ENCODE measurements at regions not wholly inside any gene's neighbourhood (a gene's known extent, or its start where the extent isn't known, plus 50 kb on each side); places are given as distances from the start of the nearest gene placed in this dataset.

DNA sequence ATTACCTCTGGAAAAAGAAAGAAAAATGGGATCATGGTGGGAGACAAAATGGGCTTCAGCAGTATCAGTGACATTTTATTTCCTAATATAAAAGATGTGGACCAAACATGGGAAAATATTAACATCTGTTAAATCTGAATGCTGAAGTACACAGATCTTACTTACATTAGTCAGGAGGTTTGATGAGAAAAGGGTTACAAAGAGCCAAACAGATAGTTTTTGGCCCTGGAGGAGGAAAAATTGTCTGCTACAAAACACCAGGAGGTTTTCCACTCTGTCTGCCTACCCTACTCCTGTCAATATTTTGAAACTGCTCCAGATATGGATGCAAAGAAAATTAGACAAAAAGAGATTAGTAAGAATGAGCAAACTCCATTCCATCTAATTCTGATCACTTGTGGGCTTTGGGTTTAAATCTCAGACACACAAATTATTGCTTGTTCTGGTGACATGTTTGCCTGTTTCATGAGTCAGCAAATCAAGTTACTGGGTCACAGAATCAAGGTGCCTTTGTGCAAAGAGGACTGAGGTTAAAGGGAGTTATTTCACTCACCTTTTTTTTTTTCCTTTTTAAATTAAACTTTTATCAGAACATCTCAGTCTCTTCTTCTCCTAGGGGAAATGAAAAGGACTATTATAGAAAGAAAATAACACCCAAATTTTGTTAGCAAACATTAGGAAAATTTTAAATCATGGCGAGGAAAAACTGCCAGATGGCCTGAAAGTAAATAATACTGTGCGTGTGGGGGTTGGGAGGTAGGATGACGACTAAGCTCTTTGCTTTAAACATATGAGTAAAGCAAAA, 87.0 kb upstream of the SPATS2L start:
- TF ChIP-seq, protein P1, sequence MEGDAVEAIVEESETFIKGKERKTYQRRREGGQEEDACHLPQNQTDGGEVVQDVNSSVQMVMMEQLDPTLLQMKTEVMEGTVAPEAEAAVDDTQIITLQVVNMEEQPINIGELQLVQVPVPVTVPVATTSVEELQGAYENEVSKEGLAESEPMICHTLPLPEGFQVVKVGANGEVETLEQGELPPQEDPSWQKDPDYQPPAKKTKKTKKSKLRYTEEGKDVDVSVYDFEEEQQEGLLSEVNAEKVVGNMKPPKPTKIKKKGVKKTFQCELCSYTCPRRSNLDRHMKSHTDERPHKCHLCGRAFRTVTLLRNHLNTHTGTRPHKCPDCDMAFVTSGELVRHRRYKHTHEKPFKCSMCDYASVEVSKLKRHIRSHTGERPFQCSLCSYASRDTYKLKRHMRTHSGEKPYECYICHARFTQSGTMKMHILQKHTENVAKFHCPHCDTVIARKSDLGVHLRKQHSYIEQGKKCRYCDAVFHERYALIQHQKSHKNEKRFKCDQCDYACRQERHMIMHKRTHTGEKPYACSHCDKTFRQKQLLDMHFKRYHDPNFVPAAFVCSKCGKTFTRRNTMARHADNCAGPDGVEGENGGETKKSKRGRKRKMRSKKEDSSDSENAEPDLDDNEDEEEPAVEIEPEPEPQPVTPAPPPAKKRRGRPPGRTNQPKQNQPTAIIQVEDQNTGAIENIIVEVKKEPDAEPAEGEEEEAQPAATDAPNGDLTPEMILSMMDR (IDR thresholded peaks at IDR 0.05 in 8 of 11, conservative IDR thresholded peaks at IDR 0.05 in 3 of 11), result no peak
- TF ChIP-seq POLR2A (IDR thresholded peaks at IDR 0.05) (no peak), POLR2AphosphoS5 (IDR thresholded peaks at IDR 0.05) (no peak)

Measured in spleen (tissue), 7 donors.